Breast epithelium (tissue), 4 donors: ENCODE measurements at regions not wholly inside any gene's neighbourhood (a gene's known extent, or its start where the extent isn't known, plus 50 kb on each side); places are given as distances from the start of the nearest gene placed in this dataset.

Experiments used
- DNase-seq, 2 donors: peaks; one replicate each; pipeline ENCODE4 v3.0.0-alpha.2; 2019; ENCODE audit warnings: low spot score in 2 of 2
- H3K27ac ChIP-seq, 2 donors: fragments of 200-600 bp; sonication (generic) in 1 of 2; one replicate each; pipeline ENCODE4 v1.5.1; 2016 to 2019; ENCODE audit warnings: mild to moderate bottlenecking in 1 of 2
- H3K27me3 ChIP-seq, 2 donors: fragments of 200-600 bp; sonication (generic) in 1 of 2; one replicate each; pipeline versions ENCODE4 v1.5.1 to v1.6.0; 2017 to 2019; ENCODE audit warnings: control low read depth in 1 of 2, mild to moderate bottlenecking in 1 of 2
- H3K36me3 ChIP-seq: fragments of 200-600 bp; one replicate; pipeline ENCODE4 v1.5.1; 2019
- H3K4me1 ChIP-seq, 2 donors: fragments of 200-600 bp; sonication (generic); one replicate each; pipeline ENCODE4 v1.5.1; 2016 to 2019; ENCODE audit warnings: control low read depth in 1 of 2
- H3K4me3 ChIP-seq, 3 donors: fragments of 200-600 bp; sonication (generic); 1 replicate in 2 of 3; 2 replicates in 1 of 3; pipeline ENCODE4 v1.5.1; 2016 to 2019; ENCODE audit warnings: mild to moderate bottlenecking in 3 of 3, moderate library complexity in 2 of 3
- H3K9me3 ChIP-seq, 2 donors: fragments of 200-600 bp; sonication (generic) in 1 of 2; one replicate each; pipeline ENCODE4 v1.5.1; 2016 to 2019; ENCODE audit warnings: control low read depth in 1 of 2
- POLR2A ChIP-seq: fragments of 450-650 bp; IDR thresholded peaks from one replicate; pipeline ENCODE4 v1.6.1; 2016; ENCODE audit warnings: antibody characterized with exemption, mild to moderate bottlenecking, moderate library complexity
- POLR2AphosphoS5 ChIP-seq, 3 donors: sonication (generic); formaldehyde crosslinking; IDR thresholded peaks; one replicate each; pipeline ENCODE4 v1.6.1; 2017; ENCODE audit warnings: antibody characterized with exemption in 3 of 3
- intact Hi-C: fragments of 100-400 bp; cut with DNase I; formaldehyde crosslinking; loops from one replicate; pipeline ENCODE4 v1.15.1; 2023; ENCODE audit warnings: low total_unique reads
- TF ChIP-seq, protein P1 (sequence below), 3 donors: fragments of 450-650 bp; IDR thresholded peaks; one replicate each; pipeline ENCODE4 v1.5.1; 2016 to 2017; ENCODE audit warnings: antibody characterized with exemption in 3 of 3, mild to moderate bottlenecking in 3 of 3, moderate library complexity in 3 of 3

DNA sequence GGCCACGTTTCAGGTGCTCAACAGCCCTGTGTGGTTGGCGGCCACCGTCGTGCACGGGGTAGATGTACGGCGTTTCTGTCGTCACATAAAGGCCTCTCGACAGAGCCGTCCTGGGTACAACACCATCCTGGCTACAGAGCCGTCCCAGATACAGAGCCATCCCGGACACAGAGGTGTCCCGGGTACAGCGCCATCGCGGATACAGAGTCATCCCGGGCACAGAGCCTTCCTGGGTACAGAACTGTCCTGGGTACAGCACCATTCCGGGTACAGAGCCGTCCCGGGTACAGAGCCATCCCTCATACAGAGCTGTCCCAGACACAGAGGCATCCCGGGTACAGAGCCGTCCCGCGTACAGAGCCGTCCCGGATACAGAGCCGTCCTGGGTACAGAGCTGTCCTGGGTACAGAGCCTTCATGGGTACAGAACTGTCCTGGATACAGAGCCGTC lies 222.7 kb upstream of the SOX1 start:
- Histone ChIP-seq H3K36me3 (no peaks in the 10 kb centered on the region), H3K27ac (no peak overlapping the region), H3K4me3 (no peak overlapping the region), H3K27me3 (peaks cover 0 to 23% of the 10 kb centered on the region in 2 donors), H3K4me1 (no peaks in the 10 kb centered on the region), H3K9me3 (peaks cover 0 to 6% of the 10 kb centered on the region in 2 donors)
- DNase-seq = no peak
- intact Hi-C loops = no loop called here
- TF ChIP-seq POLR2AphosphoS5 (IDR thresholded peaks at IDR 0.05) = no peak
- TF ChIP-seq POLR2A = no peak
- TF ChIP-seq, protein P1, sequence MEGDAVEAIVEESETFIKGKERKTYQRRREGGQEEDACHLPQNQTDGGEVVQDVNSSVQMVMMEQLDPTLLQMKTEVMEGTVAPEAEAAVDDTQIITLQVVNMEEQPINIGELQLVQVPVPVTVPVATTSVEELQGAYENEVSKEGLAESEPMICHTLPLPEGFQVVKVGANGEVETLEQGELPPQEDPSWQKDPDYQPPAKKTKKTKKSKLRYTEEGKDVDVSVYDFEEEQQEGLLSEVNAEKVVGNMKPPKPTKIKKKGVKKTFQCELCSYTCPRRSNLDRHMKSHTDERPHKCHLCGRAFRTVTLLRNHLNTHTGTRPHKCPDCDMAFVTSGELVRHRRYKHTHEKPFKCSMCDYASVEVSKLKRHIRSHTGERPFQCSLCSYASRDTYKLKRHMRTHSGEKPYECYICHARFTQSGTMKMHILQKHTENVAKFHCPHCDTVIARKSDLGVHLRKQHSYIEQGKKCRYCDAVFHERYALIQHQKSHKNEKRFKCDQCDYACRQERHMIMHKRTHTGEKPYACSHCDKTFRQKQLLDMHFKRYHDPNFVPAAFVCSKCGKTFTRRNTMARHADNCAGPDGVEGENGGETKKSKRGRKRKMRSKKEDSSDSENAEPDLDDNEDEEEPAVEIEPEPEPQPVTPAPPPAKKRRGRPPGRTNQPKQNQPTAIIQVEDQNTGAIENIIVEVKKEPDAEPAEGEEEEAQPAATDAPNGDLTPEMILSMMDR (IDR thresholded peaks at IDR 0.05) = no peak

DNA sequence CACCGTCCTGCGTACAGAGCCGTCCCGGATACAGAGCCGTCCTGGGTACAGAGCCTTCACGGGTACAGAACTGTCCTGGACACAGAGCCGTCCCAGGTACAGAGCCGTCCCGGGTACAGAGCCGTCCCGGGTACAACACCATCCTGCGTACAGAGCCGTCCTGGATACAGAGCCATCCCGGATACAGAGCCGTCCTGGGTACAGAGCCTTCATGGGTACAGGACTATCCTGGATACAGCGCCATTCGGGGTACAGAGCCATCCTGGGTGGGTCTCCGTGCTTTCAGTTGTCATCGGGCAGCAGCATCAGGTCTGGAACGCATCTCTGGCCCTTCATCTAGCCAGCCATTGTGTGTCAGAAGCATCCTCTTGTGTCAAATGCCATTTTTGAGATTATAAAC lies 222.3 kb upstream of the SOX1 start:
- peaks cover 0 to 6% of the 10 kb centered on the region in 2 donors for H3K9me3 ChIP-seq
- TF ChIP-seq, protein P1 (IDR thresholded peaks at IDR 0.05) = no peak
- TF ChIP-seq POLR2AphosphoS5 (IDR thresholded peaks at IDR 0.05) (no peak), POLR2A (no peak)
- H3K4me1 ChIP-seq = no peaks in the 10 kb centered on the region

DNA sequence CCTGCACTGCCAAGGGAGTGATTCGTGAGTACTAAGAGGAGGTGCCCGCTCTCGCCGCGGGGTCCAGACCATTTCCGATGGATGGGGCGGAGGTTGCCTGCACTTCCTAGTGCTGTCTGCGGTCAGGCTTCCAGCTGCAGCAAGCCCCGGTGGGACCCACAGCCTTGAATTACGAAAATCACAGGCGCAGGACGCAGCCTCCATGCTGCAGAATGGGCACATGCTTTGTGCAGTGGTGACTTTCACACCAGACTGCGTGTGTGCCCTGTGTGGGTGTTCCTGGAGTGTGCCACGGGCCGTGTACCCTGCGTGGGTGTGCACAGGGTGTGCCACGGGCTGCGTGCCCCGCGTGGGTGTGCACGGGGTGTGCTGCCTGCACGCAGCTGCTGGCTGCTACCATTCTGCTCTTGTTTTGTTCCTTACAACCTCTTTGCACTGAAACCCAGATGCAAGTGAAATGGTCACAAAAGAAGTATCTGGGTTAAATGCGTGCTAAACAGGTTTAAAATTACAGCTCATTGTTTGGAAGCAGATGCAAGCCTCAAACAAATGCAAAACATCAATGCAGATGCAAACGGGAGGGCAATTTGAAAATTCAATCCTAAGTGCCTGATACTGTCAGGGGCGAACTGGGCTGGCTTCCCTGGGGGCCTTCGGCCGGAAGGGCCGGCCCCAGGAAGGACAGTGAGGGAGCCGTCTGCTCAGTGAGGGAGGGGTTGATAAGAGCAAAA lies 221.2 kb upstream of the SOX1 start:
- DNase-seq = no peak
- Histone ChIP-seq H3K4me3 (no peak overlapping the region), H3K4me1 (no peaks in the 10 kb centered on the region), H3K27ac (no peak overlapping the region), H3K36me3 (no peaks in the 10 kb centered on the region), H3K9me3 (peaks cover 0 to 6% of the 10 kb centered on the region in 2 donors), H3K27me3 (peaks cover 0 to 26% of the 10 kb centered on the region in 2 donors)
- intact Hi-C loops = no loop called here
- TF ChIP-seq, protein P1 (IDR thresholded peaks at IDR 0.05) = no peak
- no peak for TF ChIP-seq POLR2A
- no peak for TF ChIP-seq POLR2AphosphoS5 (IDR thresholded peaks at IDR 0.05)

More for the DNA sequence above, 222.3 kb upstream of the SOX1 start:
- no peak for DNase-seq
- intact Hi-C loops = no loop called here
- no peaks in the 10 kb centered on the region for H3K36me3 ChIP-seq
- no peak overlapping the region for H3K27ac ChIP-seq
- peaks cover 0 to 23% of the 10 kb centered on the region in 2 donors for H3K27me3 ChIP-seq
- H3K4me3 ChIP-seq = no peak overlapping the region

DNA sequence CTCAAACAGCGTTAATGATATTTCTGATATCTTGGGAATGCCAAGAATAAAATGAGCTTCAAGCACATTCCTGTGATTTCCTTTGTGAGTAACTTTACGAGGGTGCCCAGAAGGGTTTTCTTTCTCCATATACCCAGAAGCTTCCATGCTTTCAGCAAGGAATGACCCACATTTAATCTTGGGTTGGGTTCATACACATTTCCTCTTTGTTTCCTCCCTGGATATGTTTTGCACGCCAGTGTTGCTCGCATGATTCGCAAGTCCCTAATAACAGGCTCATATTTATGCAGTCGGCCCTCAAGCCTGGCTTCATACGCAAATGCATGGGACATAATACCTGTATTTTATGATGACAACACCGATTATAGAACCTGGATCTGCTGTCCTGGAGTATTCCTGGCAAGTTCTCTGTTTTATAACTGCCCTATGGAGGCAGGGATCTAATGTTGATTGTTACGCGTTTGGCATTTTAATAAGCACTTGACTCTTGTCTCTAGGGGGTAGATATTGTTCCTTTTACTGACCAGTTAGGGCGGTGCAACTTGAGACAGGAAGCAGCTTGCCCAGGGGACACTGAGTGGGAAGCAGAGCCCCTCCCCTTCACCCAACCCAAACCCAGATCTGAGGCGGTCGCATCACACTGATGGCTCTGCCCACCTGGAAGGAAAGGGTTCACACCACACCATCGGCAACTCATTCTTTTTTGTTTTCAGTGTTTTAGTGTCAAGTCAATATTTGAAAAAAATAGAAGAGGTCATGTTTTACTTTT lies 220.4 kb upstream of the SOX1 start:
- no peak for TF ChIP-seq POLR2A
- TF ChIP-seq, protein P1 (IDR thresholded peaks at IDR 0.05) = no peak
- no peak for TF ChIP-seq POLR2AphosphoS5 (IDR thresholded peaks at IDR 0.05)
- H3K27ac ChIP-seq = no peak overlapping the region
- H3K36me3 ChIP-seq = no peaks in the 10 kb centered on the region
- H3K27me3 ChIP-seq = peaks cover 0 to 26% of the 10 kb centered on the region in 2 donors
- H3K4me3 ChIP-seq = no peak overlapping the region
- H3K9me3 ChIP-seq = peaks cover 0 to 6% of the 10 kb centered on the region in 2 donors
- intact Hi-C loops = no loop called here
- H3K4me1 ChIP-seq = no peaks in the 10 kb centered on the region
- DNase-seq = no peak

DNA sequence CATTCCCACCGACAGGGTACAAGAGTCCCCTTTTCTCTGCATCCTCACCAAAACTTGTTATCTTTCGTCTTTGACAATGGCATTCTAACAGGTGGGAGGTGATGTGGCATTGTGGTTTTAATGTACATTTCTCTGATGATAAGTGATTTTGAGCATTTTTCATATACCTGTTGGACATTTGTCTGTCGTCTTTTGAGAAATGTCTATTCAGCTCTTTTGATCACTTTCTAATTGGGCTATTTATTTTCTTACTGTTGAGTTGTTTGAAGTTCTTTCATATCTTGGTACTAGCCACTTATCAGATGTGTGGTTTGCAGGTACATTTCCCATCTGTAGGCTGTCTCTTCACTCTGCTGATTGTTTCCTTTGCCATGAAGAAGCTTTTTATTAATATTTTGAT lies 219.0 kb upstream of the SOX1 start:
- peaks cover 0 to 26% of the 10 kb centered on the region in 2 donors for H3K27me3 ChIP-seq
- H3K27ac ChIP-seq = no peak overlapping the region
- H3K9me3 ChIP-seq = peaks cover 0 to 6% of the 10 kb centered on the region in 2 donors
- intact Hi-C loops = no loop called here
- no peak for DNase-seq
- no peaks in the 10 kb centered on the region for H3K36me3 ChIP-seq
- H3K4me1 ChIP-seq = no peaks in the 10 kb centered on the region
- H3K4me3 ChIP-seq = no peak overlapping the region
- TF ChIP-seq POLR2AphosphoS5 (IDR thresholded peaks at IDR 0.05) (no peak), POLR2A (no peak)
- TF ChIP-seq, protein P1 (IDR thresholded peaks at IDR 0.05) = no peak
